ENCODE measurements at regions not wholly inside any gene's neighbourhood (a gene's known extent, or its start where the extent isn't known, plus 50 kb on each side); places are given as distances from the start of the nearest gene placed in this dataset.

GRCh38 chr2:52079602-52080001 lies 1047.7 kb upstream of the NRXN1 start:
- TF ChIP-seq, protein P1, sequence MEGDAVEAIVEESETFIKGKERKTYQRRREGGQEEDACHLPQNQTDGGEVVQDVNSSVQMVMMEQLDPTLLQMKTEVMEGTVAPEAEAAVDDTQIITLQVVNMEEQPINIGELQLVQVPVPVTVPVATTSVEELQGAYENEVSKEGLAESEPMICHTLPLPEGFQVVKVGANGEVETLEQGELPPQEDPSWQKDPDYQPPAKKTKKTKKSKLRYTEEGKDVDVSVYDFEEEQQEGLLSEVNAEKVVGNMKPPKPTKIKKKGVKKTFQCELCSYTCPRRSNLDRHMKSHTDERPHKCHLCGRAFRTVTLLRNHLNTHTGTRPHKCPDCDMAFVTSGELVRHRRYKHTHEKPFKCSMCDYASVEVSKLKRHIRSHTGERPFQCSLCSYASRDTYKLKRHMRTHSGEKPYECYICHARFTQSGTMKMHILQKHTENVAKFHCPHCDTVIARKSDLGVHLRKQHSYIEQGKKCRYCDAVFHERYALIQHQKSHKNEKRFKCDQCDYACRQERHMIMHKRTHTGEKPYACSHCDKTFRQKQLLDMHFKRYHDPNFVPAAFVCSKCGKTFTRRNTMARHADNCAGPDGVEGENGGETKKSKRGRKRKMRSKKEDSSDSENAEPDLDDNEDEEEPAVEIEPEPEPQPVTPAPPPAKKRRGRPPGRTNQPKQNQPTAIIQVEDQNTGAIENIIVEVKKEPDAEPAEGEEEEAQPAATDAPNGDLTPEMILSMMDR (IDR thresholded peaks at IDR 0.05; ENCODE audit: insufficient read depth, low read length, poor library complexity, severe bottlenecking): no peak
- no peak for TF ChIP-seq EZH2phosphoT487 (conservative IDR thresholded peaks at IDR 0.05; ENCODE audit: low read length)
- Histone ChIP-seq H2AFZ (ENCODE audit: low read depth, low read length, severe bottlenecking) (peak overlapping the region; percentile 42), H3K36me3 (ENCODE audit: low read length) (no peaks in the 10 kb centered on the region; the same call in 1 of the 2 replicates), H3F3A (ENCODE audit: insufficient read depth) (peaks cover 4% of the 10 kb centered on the region), H3K4me2 (ENCODE audit: low read depth, low read length, poor library complexity, severe bottlenecking) (peak overlapping the region; percentile 6), H3K9me3 (ENCODE audit: insufficient read depth, low read length) (no peaks in the 10 kb centered on the region), H3K27me3 (ENCODE audit: low read length) (no peaks in the 10 kb centered on the region), H4K20me1 (ENCODE audit: low read depth, low read length) (no peaks in the 10 kb centered on the region), H3K79me2 (ENCODE audit: insufficient read depth, low read length) (no peaks in the 10 kb centered on the region), H3K9me2 (replicated peaks; ENCODE audit: insufficient read depth, low read length) (no peaks in the 10 kb centered on the region), H3K4me3 (ENCODE audit: insufficient read depth, low read length, poor library complexity, severe bottlenecking) (no peak overlapping the region), H3K9ac (ENCODE audit: low read length) (no peak overlapping the region), H3K27ac (ENCODE audit: low read depth, low read length) (no peak overlapping the region)

GRCh38 chr2:52077159-52077558 lies 1045.2 kb upstream of the NRXN1 start:
- Histone ChIP-seq H2AFZ (ENCODE audit: low read depth, low read length, severe bottlenecking) (peak overlapping the region; percentile 70), H3K27me3 (ENCODE audit: low read length) (no peaks in the 10 kb centered on the region), H3K27ac (ENCODE audit: low read depth, low read length) (peak overlapping the region; percentile 31; the same call in 1 of the 2 replicates), H3K36me3 (ENCODE audit: low read length) (no peaks in the 10 kb centered on the region), H3K79me2 (ENCODE audit: insufficient read depth, low read length) (no peaks in the 10 kb centered on the region), H3K9me2 (replicated peaks; ENCODE audit: insufficient read depth, low read length) (no peaks in the 10 kb centered on the region), H3K4me3 (ENCODE audit: insufficient read depth, low read length, poor library complexity, severe bottlenecking) (no peak overlapping the region), H3K9me3 (ENCODE audit: insufficient read depth, low read length) (no peaks in the 10 kb centered on the region), H3K4me2 (ENCODE audit: low read depth, low read length, poor library complexity, severe bottlenecking) (peak overlapping the region; percentile 33), H3F3A (ENCODE audit: insufficient read depth) (peaks cover 18% of the 10 kb centered on the region), H3K9ac (ENCODE audit: low read length) (no peak overlapping the region; the same call in 1 of the 2 replicates), H4K20me1 (ENCODE audit: low read depth, low read length) (no peaks in the 10 kb centered on the region)
- no peak for TF ChIP-seq EZH2phosphoT487 (conservative IDR thresholded peaks at IDR 0.05; ENCODE audit: low read length)

GRCh38 chr2:52074130-52074719 lies 1042.3 kb upstream of the NRXN1 start:
- peak overlapping the region; percentile 97 for H3K27ac ChIP-seq (ENCODE audit: low read depth, low read length)
- no peaks in the 10 kb centered on the region for H4K20me1 ChIP-seq (ENCODE audit: low read depth, low read length)
- H3K9ac ChIP-seq (ENCODE audit: low read length): peak overlapping the region; percentile 30
- no peaks in the 10 kb centered on the region for H3K9me3 ChIP-seq (ENCODE audit: insufficient read depth, low read length)
- peak overlapping the region; percentile 23 for H3K4me3 ChIP-seq (ENCODE audit: insufficient read depth, low read length, poor library complexity, severe bottlenecking)
- no peaks in the 10 kb centered on the region for H3K79me2 ChIP-seq (ENCODE audit: insufficient read depth, low read length)
- no peaks in the 10 kb centered on the region for H3K36me3 ChIP-seq (ENCODE audit: low read length)
- H3K4me2 ChIP-seq (ENCODE audit: low read depth, low read length, poor library complexity, severe bottlenecking): peak overlapping the region; percentile 64
- TF ChIP-seq EZH2phosphoT487 (conservative IDR thresholded peaks at IDR 0.05; ENCODE audit: low read length): no peak
- TF ChIP-seq, protein P1 (IDR thresholded peaks at IDR 0.05; ENCODE audit: insufficient read depth, low read length, poor library complexity, severe bottlenecking): no peak
- H3F3A ChIP-seq (ENCODE audit: insufficient read depth): peaks cover 18% of the 10 kb centered on the region
- no peaks in the 10 kb centered on the region for H3K27me3 ChIP-seq (ENCODE audit: low read length)
- peak overlapping the region; percentile 83 for H2AFZ ChIP-seq (ENCODE audit: low read depth, low read length, severe bottlenecking)
- no peaks in the 10 kb centered on the region for H3K9me2 ChIP-seq (replicated peaks; ENCODE audit: insufficient read depth, low read length)

DNA sequence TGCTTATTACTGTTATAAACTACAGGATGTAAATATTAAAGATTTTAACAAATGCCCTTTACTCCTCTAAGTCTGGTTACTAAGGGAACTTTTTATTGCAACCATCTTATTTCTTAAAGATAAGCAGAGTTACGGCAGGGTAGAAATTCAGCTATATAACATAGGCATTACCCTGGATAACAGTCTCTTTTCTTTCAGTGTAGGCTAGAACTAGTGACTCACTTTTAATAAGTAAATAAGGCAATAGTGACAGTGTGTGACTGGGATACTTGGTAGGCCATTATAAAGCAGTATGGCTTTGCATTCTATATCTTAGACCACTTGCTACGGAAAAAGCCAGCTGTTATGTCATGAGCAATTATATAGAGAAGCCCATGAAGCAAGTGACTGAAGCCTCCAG lies 1041.0 kb upstream of the NRXN1 start:
- peaks cover 18% of the 10 kb centered on the region for H3F3A ChIP-seq (ENCODE audit: insufficient read depth)
- no peak for TF ChIP-seq EZH2phosphoT487 (conservative IDR thresholded peaks at IDR 0.05; ENCODE audit: low read length)
- TF ChIP-seq, protein P1 (IDR thresholded peaks at IDR 0.05; ENCODE audit: insufficient read depth, low read length, poor library complexity, severe bottlenecking): no peak
- peak overlapping the region; percentile 64 for H3K4me2 ChIP-seq (ENCODE audit: low read depth, low read length, poor library complexity, severe bottlenecking)
- peak overlapping the region; percentile 97 for H3K27ac ChIP-seq (ENCODE audit: low read depth, low read length)
- no peaks in the 10 kb centered on the region for H3K9me3 ChIP-seq (ENCODE audit: insufficient read depth, low read length)
- no peaks in the 10 kb centered on the region for H3K27me3 ChIP-seq (ENCODE audit: low read length)
- H4K20me1 ChIP-seq (ENCODE audit: low read depth, low read length): no peaks in the 10 kb centered on the region
- no peaks in the 10 kb centered on the region for H3K9me2 ChIP-seq (replicated peaks; ENCODE audit: insufficient read depth, low read length)
- no peak overlapping the region for H3K4me3 ChIP-seq (ENCODE audit: insufficient read depth, low read length, poor library complexity, severe bottlenecking)
- peak overlapping the region; percentile 83 for H2AFZ ChIP-seq (ENCODE audit: low read depth, low read length, severe bottlenecking)
- H3K36me3 ChIP-seq (ENCODE audit: low read length): no peaks in the 10 kb centered on the region
- H3K79me2 ChIP-seq (ENCODE audit: insufficient read depth, low read length): no peaks in the 10 kb centered on the region
- 0 out of 2 replicates have a peak overlapping the region, but pooled peaks have one; percentile 30 for H3K9ac ChIP-seq (ENCODE audit: low read length)

Data from SU-DHL-6 (cell line).